Stimulated activated CD4-positive, alpha-beta T cell treated with anti-CD3 and anti-CD28 coated beads, TNF-alpha, amount 100 ng/mL, for 1 hour (primary cell): ENCODE measurements at regions not wholly inside any gene's neighbourhood (a gene's known extent, or its start where the extent isn't known, plus 50 kb on each side); places are given as distances from the start of the nearest gene placed in this dataset.

ENCODE experiments used
- DNase-seq, 3 donors: peaks; one replicate each; pipeline ENCODE4 v3.0.0-alpha.2; 2020; ENCODE audit warnings: low read depth in 3 of 3, low spot score in 1 of 3

GRCh38 chr3:188026191-188026968 lies 127.6 kb upstream of the LPP start:
- no peak for DNase-seq

- no peak for DNase-seq
These were observed 122.8 kb upstream of the LPP start for GRCh38 chr3:188031121-188031520.

GRCh38 chr3:188034989-188035388 lies 119.0 kb upstream of the LPP start:
- no peak for DNase-seq

GRCh38 chr3:188036375-188037194 lies 117.4 kb upstream of the LPP start:
- DNase-seq: no peak

- DNase-seq: no peak
These were observed 116.7 kb upstream of the LPP start for GRCh38 chr3:188037195-188037718.

- DNase-seq: no peak
These were observed 115.9 kb upstream of the LPP start for GRCh38 chr3:188037965-188038581.

- no peak for DNase-seq
These were observed 112.8 kb upstream of the LPP start for GRCh38 chr3:188041193-188041592.

- no peak for DNase-seq
These were observed 112.1 kb upstream of the LPP start for GRCh38 chr3:188041895-188042294.

- no peak for DNase-seq
These were observed 111.5 kb upstream of the LPP start for GRCh38 chr3:188042466-188042865.

- no peak for DNase-seq
These were observed 110.1 kb upstream of the LPP start for GRCh38 chr3:188043891-188044290.

- DNase-seq: no peak
These were observed 107.3 kb upstream of the LPP start for GRCh38 chr3:188046561-188047211.

GRCh38 chr3:188047536-188047935 lies 106.4 kb upstream of the LPP start:
- DNase-seq: no peak

- DNase-seq: peak in 1 of 3 donors; percentile 2
These were observed 104.1 kb upstream of the LPP start for GRCh38 chr3:188049606-188050530.

- DNase-seq: no peak
These were observed 102.2 kb upstream of the LPP start for GRCh38 chr3:188051801-188052168.

GRCh38 chr3:188052169-188053035 lies 101.6 kb upstream of the LPP start:
- DNase-seq: no peak

- no peak for DNase-seq
These were observed 101.0 kb upstream of the LPP start for GRCh38 chr3:188053036-188053340.

GRCh38 chr3:188053710-188054380 lies 100.1 kb upstream of the LPP start:
- no peak for DNase-seq

- no peak for DNase-seq
These were observed 99.4 kb upstream of the LPP start for GRCh38 chr3:188054541-188054940.

GRCh38 chr3:188055388-188055787 lies 98.6 kb upstream of the LPP start:
- no peak for DNase-seq
